HPDE6-E6E7 (cell line): ENCODE measurements at regions not wholly inside any gene's neighbourhood (a gene's known extent, or its start where the extent isn't known, plus 50 kb on each side); places are given as distances from the start of the nearest gene placed in this dataset.
"Not testable (repeated sequence)": the region's sequence is repeated elsewhere in the genome, so short reads cannot be mapped to it uniquely, and the experiment has no call there.

Experiments used
- DNase-seq: peaks from one replicate; pipeline ENCODE4 v3.0.0; 2011; ENCODE audit warnings: missing footprints; ENCODE audit errors: extremely low spot score

DNA sequence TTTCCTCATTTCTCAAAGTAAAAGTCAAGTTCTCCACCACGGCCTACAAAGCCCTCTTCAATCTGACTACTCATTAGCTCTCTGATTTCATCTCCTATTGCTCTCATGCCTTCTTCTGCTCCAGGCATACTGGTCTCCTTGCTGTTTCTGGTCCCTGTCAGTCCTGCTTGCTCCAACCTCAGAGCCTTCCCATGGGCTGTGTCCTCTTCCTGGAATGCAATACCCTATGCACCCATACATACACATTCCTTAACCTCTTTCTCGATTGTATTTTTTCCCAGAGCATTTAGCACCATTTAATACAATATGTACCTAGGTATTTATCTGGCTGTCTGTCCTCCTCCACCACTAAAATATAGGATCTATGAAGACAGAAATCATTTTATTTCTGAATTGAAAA, 385.2 kb downstream of the GASK1B start:
- no peak for DNase-seq

DNA sequence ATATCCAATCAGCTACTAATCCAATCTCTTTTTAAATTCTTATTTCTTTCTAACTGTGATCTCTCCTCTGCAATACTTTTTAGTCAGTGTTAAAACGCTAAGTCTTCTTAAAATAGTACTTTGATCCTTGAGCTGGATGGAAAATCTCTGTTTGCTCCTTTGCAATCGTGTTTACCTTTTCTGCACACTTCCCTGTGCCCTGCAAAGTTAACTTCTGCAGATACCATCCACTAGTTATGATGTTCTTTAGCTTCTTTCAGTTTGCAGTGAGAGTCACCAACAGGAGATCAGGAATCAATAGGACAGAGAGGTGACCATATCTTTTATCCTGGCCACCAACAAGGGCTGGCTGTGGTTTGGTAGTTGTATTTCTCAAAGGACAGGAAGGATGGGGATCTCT, 391.5 kb downstream of the GASK1B start:
- DNase-seq, result no peak

DNA sequence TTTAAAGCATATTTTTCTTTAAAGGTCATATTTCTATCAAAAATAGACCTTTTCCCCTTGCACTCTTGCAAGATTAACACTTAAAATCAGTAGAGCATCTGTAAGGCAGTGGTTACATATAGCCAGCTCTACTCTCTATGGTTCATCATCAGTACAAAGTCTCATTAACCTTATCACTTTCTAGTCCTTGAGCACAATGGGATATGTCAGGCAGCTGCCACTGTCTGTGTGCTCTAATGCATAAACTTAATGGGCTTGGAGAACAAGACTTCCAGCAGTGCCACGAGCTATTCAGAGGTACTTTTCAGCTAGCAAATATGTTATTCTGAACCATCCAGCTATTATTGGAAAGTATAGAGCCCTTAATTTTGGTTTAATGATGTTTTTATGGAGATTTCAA, 393.7 kb downstream of the GASK1B start:
- no peak for DNase-seq

DNA sequence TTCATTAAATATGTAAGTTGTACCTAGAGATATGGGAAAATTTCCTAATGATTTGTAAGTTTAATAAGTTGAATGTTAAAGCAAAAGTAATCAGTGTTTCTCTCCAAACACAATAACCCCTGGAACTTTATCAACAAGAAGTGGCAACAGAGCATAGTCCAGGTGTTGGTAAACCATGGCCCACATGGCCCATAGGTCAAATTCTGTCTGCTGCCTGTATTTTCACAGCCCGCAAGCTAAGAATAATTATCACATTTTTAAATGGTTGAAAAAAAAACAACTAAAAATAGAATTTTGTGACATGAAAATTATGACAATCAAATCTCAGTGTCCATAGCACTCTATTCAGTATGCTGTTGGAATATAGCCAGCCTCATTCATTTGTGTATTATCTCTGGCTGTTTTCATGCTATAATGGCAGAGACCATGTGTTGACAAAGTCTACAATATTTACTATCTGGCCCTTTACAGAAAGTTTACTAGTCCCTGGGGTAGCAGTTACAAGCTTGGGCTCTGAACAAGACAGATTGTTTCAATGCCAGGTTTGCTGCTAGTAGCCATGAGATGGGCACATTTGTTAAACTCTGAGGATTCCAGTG, 395.8 kb downstream of the GASK1B start:
- DNase-seq, result no peak

DNA sequence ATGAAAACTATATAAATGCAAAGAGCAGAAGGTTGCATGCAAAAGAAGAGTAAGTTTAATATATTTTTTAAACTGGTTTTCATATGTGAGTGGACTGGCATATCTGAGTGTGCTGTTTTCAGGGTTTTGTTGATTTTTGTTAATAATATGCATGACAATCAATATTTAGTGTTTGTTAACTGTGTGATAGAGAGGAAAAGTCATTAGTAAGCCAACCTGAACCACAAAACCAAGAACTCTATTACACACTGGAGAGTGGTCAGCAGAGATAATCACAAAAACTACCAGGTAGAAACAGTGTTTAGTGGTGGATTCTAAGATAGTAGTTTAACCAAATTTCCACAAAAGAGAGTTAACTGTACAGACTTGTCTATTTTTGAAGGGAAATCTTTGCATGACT, 396.9 kb downstream of the GASK1B start:
- DNase-seq, result no peak

DNA sequence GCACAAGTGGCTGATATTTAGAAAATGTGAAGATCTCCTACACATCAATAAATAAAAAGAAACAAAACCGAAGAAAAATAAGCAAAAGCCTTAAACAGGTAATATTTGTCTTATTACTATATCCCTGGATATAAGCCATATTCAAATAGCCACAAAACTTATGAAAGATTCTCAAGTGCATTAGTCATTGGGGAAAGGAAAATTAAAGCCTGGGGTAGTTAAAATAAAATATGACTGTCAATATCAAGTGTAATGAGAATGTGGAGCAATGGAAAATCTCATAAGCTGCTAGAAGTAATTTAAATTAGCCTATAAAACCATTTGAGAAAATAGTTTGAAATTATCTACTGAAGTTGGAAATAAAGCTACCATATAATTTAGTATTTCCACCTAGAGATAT, 399.9 kb downstream of the GASK1B start:
- no peak for DNase-seq

DNA sequence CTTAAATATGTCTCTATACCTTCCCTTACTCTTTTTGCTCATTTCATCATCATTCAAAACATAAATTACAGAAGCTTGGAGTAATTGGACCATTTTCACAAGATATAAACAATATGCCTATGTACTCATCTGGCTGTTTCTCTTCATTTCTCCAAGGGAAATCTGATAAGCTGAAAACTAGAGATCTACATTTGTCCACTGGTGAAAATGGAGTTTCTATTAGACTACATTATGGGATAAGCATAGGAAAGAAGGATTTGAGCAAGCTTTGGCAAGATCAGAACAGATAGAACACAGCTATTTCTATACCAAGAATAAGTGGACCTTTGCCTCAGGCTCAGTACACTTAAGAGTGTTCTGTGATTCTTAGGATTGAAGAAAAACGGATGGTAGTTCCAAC, 404.4 kb downstream of the GASK1B start:
- DNase-seq, result no peak

DNA sequence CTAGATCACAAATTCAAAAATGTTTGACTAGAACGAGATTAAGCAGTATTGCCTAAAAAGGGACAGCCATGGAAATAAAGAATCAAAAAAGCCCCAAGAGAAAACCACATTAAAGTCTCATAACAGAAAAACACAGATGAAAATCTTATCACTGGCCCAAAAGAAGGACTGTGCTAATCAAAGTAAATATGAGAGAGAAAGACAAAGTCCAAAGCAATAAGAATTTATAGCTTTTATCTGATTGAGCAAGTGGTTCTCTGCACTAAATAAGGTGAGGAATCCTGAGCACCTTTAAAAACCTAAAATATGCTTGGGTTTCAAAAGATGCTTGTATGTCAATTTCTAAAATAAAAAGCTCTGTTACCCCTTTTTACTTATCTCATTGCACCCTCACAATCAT, 409.3 kb downstream of the GASK1B start:
- no peak for DNase-seq

DNA sequence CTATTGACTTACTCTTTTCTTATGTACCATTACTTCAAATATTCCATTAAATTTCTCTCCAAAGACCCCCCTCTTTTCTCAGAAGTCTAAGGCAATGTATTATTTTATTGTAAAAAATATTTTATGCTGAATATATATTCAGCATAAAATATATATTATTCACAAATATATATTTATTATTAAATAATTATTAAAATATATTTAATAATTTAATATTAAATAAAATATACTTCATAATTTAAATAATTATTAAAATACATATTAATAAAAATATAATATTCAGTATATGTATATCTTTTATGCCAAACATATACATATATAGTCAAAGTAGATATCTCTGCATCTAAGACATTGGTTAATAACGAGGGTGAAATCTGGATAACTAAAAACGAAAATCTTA, 418.4 kb downstream of the GASK1B start:
- no peak for DNase-seq

DNA sequence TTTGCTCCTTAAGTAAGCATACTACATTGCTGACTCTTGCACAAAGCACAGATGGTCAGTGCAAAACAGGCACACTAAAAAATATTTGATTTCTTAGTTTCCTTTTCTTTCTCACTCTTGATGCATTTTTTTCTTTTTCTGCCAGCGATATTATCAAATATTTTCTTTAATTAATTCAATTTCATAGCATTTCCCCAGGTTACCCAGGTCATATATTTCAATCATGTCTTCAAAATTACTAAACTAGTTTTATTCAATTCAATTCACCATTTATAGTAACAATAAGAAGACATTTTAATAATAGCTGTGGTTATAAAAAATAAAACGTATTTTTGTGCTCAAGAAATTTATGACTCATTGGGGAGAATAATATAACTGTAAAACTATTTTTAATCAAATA, 421.2 kb downstream of the GASK1B start:
- no peak for DNase-seq

DNA sequence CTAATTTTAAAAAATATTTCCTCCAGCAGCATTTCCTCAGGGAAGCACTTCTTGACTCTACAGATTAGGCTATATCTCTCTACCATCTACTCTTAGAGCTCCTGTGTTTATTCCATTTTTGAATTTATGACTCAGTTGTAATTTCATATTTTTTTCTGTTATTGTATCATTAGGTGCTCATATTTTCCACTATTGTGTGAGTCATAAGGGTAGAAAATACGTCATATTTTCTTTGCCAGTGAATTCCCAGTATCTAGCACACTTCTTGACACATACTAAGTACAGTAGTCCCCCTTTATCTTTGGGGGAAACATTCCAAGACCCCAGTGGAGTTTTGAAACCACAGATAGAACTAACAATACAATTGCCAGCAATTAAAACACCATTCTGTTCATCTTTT, 431.2 kb downstream of the GASK1B start:
- DNase-seq, result no peak

DNA sequence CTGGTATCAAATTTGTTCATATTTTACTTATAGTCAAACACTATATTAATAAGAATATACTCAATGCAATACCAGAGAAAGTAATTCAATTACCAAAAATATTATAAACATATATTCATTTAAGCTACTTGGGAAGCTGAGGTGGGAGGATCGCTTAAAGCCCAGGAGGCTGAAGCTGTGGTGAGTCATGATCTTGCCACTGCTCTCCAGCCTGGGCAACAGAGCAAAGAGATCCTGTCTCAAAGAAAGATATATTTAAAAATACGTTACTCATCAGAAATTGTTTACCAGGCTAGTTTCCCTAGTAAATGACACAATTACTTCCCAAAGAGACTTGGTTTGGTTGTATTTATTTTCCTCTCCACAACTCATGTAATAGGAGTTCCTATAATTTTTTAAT, 433.6 kb downstream of the GASK1B start:
- DNase-seq, result peak; percentile 2

DNA sequence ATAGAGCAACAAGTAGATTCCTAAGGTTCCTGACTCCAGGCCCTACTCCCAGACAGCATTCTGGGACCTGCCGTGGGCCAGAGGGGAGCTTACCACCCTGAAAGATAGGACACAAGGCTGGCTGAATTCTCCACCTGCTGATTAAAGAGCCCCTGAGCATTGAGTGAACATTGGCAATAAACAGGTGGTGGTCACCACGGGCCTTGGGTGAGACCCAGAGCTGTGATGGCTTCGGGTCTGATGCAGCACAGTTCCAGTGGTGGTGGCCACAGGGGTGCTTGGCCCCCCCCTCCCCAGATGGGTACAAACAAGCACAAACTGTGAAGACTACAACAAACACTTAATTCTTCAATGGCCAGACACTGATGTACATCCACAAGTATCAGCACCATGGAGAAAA, 444.6 kb downstream of the GASK1B start:
- no peak for DNase-seq

DNA sequence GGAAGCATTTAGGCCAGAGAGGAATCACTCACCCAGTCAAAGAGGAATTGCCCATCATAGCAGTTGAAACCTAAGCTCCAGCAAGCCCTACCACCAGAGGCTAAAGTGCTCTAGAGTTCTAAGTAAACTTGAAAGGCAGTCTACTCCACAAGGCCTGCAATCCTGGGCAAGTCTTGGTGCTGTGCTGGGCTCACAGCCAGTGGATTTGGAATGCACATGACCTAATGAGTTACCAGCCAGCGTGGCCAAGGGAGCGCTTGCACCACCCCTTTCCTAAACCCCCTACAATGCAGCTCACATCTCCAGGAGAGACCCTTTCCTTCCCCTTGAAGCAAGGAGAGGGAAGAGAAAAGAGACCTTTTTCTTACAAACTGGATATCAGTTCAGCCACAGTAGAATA, 445.7 kb downstream of the GASK1B start:
- DNase-seq, result no peak

DNA sequence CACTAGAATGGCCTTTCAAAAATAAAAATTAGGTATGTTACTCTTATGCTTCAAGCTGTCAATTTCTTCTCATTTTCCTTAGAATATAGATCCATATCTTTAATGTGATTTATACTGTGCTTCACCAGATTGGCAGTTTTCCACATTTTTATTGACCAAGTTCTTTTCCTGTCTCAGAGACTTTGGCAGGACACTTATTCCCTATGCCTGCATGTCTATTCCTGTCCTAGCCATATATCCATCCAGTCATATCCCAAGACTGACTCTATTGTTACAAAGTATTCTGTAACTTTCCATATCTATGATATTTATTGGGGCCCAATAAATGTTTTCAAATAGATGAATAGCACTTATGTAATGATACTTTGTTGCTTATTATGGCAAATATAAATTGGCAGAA, 450.7 kb downstream of the GASK1B start:
- no peak for DNase-seq

DNA sequence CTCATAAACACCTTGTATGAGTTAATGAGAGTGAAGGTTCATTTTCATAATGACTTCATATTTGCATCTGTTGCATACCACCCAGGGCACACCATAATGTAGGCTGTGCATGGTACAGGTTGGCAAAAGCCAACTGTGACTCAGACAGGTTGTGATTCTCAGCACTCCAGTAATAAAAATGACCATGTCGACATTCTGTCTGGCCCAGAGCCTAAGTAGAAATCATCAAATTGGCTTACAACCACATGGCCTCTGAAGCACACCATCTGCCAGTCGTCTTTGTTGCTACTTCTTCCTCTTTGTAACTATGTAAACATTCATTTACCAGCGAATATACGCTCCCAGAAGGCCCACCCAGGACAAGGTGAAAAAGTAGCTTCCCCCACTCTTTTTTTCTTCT, 459.5 kb downstream of the GASK1B start:
- no peak for DNase-seq

DNA sequence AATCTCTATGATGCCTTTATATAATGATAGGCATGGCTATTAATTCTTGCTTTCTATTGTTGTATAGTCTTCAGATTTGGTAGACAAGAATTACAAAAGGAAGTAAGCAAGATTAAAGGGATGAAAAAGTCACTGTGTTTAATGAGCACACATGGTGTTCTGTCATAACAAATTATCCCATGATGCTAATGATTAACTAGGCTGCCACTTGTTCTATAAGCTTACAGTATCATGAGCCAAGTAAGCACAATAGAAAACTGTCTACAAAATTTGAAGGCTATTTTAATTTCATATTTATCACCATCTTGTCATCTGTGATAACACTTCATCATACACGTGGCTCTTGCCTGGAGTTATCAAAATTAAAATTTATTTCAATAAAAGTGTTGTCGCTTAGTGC, 466.7 kb downstream of the GASK1B start:
- no peak for DNase-seq

DNA sequence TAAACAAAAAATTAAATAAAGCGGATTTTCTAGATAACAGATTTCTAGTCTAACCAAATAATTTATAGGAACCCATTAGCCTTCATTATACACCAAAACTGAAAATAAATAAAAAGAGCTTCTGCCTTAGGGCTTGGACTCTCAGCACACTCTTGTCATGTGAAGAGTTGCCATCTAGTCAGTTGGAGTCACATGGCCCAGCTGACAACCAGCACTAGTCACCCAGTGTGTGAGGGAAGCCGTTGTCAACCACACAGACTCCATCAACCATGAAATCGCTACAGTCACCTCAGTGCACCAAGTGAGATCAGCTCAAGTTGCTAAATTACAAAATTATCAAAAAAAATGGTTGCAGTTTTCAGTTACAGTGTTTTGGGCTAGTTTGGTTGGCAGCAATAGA, 470.0 kb downstream of the GASK1B start:
- no peak for DNase-seq

DNA sequence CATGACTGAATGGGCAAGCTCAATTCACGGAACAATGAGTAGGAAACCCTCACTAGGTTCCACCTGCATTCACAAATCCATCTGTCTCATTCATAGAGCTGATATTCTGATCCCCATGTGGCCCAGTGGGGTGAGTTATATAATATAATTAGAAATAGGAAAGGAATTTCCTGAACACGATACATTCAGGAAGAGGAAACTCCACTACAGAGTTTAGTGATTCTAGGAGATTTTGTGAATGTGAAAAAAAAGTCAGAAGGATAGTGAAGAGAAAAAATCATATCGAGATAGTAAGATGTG, 471.2 kb downstream of the GASK1B start:
- no peak for DNase-seq

DNA sequence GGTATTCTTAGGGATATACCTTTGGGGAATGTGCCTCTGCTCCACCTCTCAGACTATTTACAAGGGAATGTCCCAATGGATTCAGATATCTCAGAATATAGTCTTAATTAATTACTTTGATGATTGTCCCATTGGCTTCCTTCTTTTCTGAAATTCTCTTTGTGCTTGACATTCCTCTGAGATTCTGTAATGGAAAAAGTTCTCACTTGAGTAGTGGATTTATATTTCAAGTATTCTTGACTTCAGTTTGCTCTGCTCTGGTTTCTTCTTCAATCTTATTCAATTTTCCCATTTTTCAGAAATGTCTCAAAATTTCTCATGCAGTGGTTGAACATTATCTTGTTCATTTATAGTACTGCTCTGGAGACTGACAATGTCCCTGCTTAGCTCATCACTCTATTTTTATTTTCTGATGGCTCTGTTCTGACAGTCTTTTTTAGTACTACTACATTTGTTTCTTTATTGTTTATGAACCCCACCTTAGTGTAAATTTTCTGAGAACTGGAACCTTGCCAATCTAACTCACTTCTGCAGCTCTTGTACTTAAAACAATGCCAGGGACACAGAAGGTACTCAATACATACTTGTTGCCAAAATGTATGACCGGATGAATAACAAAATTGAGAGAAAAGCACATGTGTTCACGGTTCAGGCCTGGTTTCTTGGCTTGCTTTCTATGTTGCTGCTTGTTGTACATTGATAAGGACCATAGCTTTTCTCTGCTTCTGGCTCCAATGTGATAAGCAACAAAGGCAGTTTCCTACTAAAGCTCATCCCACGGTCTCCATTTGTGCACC, 471.7 kb downstream of the GASK1B start:
- no peak for DNase-seq

DNA sequence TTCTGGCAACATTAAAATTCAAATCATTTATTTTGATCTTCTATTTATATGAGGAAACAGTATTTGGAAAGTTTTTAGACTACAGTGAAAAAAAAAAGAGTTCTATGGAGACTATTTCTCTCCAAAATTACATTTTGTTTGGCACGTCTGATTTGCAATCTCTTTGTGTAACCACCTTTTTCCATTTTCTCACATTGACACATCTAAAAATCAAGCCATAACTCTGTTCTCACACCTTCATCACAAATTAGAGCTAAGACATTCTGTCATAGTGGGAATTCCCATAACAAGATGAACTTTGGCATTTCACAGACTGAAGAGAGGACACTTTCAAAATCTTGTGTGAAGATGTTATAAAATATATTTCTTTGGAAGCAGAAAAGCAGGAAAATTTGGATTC, 468.9 kb downstream of the GRIA2 start:
- no peak for DNase-seq

DNA sequence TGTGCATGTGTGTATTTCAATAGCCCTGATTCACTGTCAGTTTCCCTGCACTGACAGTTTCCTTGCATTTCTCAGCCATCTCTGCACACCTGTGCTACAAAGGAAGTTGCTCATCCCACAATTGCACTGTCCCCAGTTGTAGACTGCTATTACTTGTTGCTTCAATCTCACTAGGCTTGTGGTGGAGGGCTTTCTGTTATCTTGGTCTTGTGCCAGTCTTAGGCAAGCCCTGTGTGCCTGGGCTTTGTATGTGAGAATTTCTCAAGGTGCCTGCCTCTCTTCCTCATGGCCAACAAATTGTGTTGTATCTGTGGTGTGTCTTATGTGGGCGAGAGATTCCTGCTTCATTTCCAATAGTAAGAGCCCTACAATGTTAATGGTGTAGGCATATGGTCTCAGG, 467.4 kb downstream of the GRIA2 start:
- no peak for DNase-seq

DNA sequence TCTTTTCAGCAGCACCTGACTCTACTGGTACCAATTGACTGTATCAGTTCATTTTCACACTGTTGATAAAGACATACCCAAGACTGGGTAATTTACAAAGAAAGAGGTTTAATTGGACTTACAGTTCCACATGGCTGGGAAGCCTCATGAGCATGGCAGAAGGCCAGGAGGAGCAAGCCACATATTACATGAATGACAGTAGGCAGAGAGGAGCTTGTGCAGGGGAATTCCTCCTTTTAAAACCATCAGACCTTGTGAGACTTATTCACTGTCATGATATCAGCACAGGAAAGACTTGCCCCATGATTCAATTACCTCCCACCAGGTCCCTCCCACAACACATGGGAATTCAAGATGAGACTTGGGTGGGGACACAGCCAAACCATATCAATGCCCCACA, 458.8 kb downstream of the GRIA2 start:
- not testable (repeated sequence) for DNase-seq

DNA sequence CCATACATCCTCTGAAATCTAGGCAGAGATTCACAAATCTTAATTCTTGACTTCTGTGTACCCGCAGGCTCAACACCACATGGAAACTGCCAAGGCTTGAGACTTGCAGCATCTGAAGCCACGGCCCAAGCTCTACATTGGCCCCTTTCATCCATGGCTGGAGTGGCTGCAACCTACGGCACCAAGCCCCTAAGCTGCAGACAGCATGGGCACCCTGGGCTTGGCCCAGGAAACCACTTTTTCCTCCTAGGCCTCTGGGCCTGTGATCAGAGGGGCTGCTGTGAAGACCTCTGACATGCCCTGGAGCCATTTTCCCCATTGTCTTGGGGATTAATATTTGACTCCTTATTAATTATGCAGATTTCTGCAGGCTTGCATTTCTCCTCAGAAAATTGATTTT, 457.9 kb downstream of the GRIA2 start:
- no peak for DNase-seq
